ENCODE measurements at regions not wholly inside any gene's neighbourhood (a gene's known extent, or its start where the extent isn't known, plus 50 kb on each side); places are given as distances from the start of the nearest gene placed in this dataset.

DNA sequence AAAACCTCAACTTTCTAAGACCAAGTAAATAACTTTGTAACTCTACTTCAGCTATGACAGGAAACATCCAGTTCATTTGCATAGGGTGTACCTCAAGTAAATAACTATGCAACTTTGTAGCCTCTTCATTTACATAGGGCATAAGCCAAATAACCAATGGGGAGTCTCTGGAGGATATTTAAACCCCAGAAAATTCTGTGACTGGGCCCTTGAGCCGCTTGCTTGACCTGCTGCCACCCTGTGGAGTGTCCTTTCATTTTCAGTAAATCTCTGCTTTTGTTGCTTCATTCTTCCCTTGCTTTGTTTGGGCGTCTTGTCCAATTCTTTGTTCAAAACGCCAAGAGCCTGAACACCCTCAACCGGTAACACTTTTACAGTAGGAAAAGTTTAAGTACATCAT, 1112.7 kb upstream of the NRXN1 start:
- TF ChIP-seq, protein P1, sequence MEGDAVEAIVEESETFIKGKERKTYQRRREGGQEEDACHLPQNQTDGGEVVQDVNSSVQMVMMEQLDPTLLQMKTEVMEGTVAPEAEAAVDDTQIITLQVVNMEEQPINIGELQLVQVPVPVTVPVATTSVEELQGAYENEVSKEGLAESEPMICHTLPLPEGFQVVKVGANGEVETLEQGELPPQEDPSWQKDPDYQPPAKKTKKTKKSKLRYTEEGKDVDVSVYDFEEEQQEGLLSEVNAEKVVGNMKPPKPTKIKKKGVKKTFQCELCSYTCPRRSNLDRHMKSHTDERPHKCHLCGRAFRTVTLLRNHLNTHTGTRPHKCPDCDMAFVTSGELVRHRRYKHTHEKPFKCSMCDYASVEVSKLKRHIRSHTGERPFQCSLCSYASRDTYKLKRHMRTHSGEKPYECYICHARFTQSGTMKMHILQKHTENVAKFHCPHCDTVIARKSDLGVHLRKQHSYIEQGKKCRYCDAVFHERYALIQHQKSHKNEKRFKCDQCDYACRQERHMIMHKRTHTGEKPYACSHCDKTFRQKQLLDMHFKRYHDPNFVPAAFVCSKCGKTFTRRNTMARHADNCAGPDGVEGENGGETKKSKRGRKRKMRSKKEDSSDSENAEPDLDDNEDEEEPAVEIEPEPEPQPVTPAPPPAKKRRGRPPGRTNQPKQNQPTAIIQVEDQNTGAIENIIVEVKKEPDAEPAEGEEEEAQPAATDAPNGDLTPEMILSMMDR (optimal IDR thresholded peaks at IDR 0.05 in 1 of 3, IDR thresholded peaks at IDR 0.05 in 1 of 3, conservative IDR thresholded peaks at IDR 0.05 in 1 of 3; ENCODE audit: extremely low read depth in 1 of 3, insufficient read depth in 2 of 3, low read length in 3 of 3) = no peak
- TF ChIP-seq EZH2 (IDR thresholded peaks at IDR 0.05; ENCODE audit: low read length) = no peak
